SK-N-MC (cell line): ENCODE measurements at regions not wholly inside any gene's neighbourhood (a gene's known extent, or its start where the extent isn't known, plus 50 kb on each side); places are given as distances from the start of the nearest gene placed in this dataset.

Experiments
- EZH2 ChIP-seq: fragments of 200-600 bp; sonication (generic); IDR thresholded peaks from one replicate; pipeline ENCODE4 v1.6.1; 2017; ENCODE audit warnings: antibody characterized with exemption
- FOXP2 ChIP-seq: optimal IDR thresholded peaks from 2 replicates; pipeline ENCODE3; 2011; ENCODE audit warnings: mild to moderate bottlenecking, moderate library complexity; ENCODE audit not compliant: insufficient read depth; ENCODE audit errors: extremely low read length, control extremely low read depth
- POLR2AphosphoS5 ChIP-seq: IDR thresholded peaks from 2 replicates; pipeline ENCODE4 v1.6.1; 2012; ENCODE audit warnings: mild to moderate bottlenecking, low read depth, low read length, borderline replicate concordance

GRCh38 chr2:40844353-40845277 is 392.7 kb upstream of the SLC8A1 start:
- TF ChIP-seq EZH2 (no peak), POLR2AphosphoS5 (no peak), FOXP2 (no peak)
